Osteoblast (primary cell): ENCODE measurements at regions not wholly inside any gene's neighbourhood (a gene's known extent, or its start where the extent isn't known, plus 50 kb on each side); places are given as distances from the start of the nearest gene placed in this dataset.

Source experiments
- DNase-seq: peaks from one replicate; pipeline ENCODE4 v3.0.0; 2011; ENCODE audit warnings: low spot score, mixed read lengths; ENCODE audit not compliant: insufficient read length; ENCODE audit errors: missing footprints
- H2AFZ ChIP-seq: 2 replicates; pipeline ENCODE4 v1.6.0; 2011; ENCODE audit warnings: mild to moderate bottlenecking, low read length
- H3K27ac ChIP-seq: 2 replicates; pipeline ENCODE4 v1.5.1; 2011; ENCODE audit warnings: mild to moderate bottlenecking, low read depth, low read length, moderate library complexity
- H3K27me3 ChIP-seq: 2 replicates; pipeline ENCODE4 v1.6.0; 2012; ENCODE audit warnings: mild to moderate bottlenecking, control low read depth, inconsistent platforms, low read length, moderate library complexity; ENCODE audit not compliant: insufficient read depth
- H3K36me3 ChIP-seq: 2 replicates; pipeline ENCODE4 v1.5.1; 2011; ENCODE audit warnings: mild to moderate bottlenecking, low read length, control low read depth, moderate library complexity; ENCODE audit not compliant: insufficient read depth
- H3K4me1 ChIP-seq: 2 replicates; pipeline ENCODE4 v1.5.1; 2011; ENCODE audit warnings: mild to moderate bottlenecking, low read length, control low read depth, moderate library complexity; ENCODE audit not compliant: insufficient read depth
- H3K4me2 ChIP-seq: 2 replicates; pipeline ENCODE4 v1.6.0; 2011; ENCODE audit warnings: mild to moderate bottlenecking, low read length; ENCODE audit not compliant: insufficient read depth
- H3K4me3 ChIP-seq: fragments of 200-600 bp; sonication (generic); 3 replicates; pipeline ENCODE4 v1.5.1; 2012; ENCODE audit warnings: mild to moderate bottlenecking, low read length, inconsistent platforms; ENCODE audit not compliant: insufficient read depth
- H3K79me2 ChIP-seq: 2 replicates; pipeline ENCODE4 v1.6.0; 2012; ENCODE audit warnings: mild to moderate bottlenecking, low read length, control low read depth, inconsistent platforms; ENCODE audit not compliant: insufficient read depth
- H3K9me3 ChIP-seq: 2 replicates; pipeline ENCODE4 v1.5.1; 2011; ENCODE audit warnings: low read depth, low read length, control low read depth
- H4K20me1 ChIP-seq: 2 replicates; pipeline ENCODE4 v1.6.0; 2012; ENCODE audit warnings: mild to moderate bottlenecking, low read length, control low read depth; ENCODE audit not compliant: insufficient read depth
- TF ChIP-seq, protein P1 (sequence below): IDR thresholded peaks from 2 replicates; pipeline ENCODE4 v1.5.1; 2011; ENCODE audit warnings: mild to moderate bottlenecking, low read depth, low read length, moderate library complexity; ENCODE audit errors: extremely low read depth

DNA sequence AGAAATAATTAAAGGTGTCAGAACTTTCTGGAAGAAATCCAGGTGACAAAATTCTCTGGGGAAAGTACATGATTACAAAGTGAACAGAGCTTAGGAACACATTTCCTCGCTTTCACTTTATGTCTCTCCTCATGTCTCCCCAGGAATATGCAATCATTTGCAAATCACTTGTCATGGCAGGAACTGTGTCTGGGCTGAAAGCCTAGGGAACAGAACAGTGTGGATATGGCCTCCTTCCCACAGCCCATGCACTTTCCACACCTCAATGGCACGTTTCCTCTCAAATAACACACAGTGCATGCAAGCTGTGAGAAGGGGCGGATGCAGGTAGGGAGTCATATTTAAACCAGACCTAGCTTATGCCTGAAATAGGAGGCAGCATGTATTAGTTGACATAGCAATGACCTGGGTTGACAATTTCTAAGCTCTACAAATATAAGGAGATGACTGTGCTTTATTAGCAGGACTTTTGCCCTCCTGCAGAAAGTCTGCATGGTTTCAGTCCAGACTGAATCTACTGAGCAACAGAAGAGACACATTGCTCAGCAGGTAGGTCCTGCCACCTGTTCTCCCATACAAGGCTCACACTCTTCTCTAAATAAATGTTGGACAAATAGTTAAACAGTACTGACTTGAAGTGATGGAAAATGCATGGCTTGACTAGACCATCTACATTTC, 236.0 kb upstream of the ELAC2 start:
- Histone ChIP-seq H3K4me3 (no peak overlapping the region), H3K4me2 (no peak overlapping the region), H3K27ac (no peak overlapping the region), H3K36me3 (no peaks in the 10 kb centered on the region), H2AFZ (no peak overlapping the region), H3K4me1 (no peaks in the 10 kb centered on the region), H3K79me2 (no peaks in the 10 kb centered on the region), H3K9me3 (no peaks in the 10 kb centered on the region), H3K27me3 (no peaks in the 10 kb centered on the region), H4K20me1 (no peaks in the 10 kb centered on the region)
- no peak for DNase-seq
- TF ChIP-seq, protein P1, sequence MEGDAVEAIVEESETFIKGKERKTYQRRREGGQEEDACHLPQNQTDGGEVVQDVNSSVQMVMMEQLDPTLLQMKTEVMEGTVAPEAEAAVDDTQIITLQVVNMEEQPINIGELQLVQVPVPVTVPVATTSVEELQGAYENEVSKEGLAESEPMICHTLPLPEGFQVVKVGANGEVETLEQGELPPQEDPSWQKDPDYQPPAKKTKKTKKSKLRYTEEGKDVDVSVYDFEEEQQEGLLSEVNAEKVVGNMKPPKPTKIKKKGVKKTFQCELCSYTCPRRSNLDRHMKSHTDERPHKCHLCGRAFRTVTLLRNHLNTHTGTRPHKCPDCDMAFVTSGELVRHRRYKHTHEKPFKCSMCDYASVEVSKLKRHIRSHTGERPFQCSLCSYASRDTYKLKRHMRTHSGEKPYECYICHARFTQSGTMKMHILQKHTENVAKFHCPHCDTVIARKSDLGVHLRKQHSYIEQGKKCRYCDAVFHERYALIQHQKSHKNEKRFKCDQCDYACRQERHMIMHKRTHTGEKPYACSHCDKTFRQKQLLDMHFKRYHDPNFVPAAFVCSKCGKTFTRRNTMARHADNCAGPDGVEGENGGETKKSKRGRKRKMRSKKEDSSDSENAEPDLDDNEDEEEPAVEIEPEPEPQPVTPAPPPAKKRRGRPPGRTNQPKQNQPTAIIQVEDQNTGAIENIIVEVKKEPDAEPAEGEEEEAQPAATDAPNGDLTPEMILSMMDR, result no peak

DNA sequence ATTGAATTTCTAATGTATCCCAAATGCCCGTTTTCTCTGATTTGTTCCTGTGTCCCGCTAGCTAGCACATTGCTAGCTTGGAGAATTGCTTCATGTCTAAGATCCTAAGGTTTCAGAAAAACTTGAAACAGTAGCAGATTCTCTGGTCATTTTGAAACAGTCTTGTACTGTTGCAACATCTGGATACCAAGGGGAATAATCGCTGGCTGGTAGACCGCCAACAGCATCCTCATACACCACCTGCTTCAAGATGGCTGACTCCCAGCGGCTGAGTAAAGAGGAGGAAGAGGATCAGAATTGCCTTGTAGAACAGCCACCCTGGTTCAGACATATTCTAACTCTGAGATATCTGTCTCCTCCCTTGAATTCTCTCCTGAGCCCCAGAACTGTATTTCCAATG, 226.7 kb upstream of the ELAC2 start:
- Histone ChIP-seq H3K4me3 (no peak overlapping the region), H3K27ac (no peak overlapping the region), H2AFZ (no peak overlapping the region), H3K27me3 (no peaks in the 10 kb centered on the region), H3K4me1 (no peaks in the 10 kb centered on the region), H3K4me2 (no peak overlapping the region), H3K36me3 (no peaks in the 10 kb centered on the region), H4K20me1 (no peaks in the 10 kb centered on the region), H3K79me2 (no peaks in the 10 kb centered on the region), H3K9me3 (no peaks in the 10 kb centered on the region)
- DNase-seq, result no peak
- TF ChIP-seq, protein P1, result no peak

DNA sequence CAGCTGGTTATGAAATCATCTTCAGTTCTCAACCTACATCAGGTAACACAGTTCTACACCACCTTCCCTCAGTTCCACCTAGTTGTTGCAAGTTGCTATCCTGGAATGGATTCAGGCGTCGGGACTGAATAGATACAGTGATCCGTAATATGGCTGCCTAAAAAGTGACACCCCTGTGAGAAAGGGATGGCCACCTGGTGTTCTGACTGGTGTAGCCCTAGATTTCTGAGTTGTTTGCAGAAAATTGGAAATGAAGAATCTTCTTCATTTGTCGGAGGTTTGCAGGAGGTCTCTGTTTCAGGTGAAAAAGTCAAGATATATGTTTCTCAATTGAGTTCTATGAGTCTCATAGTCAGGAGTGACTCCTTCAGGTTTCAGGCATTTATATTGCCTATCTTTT, 225.8 kb upstream of the ELAC2 start:
- H3K4me1 ChIP-seq, result no peaks in the 10 kb centered on the region
- DNase-seq, result no peak

DNA sequence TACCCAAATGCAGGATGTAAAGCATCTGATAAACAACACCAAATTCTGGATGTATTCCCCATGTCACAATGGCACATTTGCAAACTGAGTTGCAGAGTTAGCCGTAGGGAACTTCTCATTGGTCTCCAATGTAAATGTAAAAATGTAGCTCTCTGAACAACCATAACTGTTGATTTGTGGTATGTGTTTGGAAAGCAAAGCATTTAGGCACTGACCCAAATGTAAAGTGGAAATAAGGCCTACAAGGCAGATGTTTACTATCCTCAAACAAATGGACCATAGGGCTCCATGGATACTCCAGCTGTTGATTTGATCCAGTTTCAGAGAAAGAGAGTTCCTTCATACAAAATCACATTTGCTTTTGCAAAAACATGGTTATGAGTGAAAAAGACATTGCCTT, 223.0 kb upstream of the ELAC2 start:
- H3K4me2 ChIP-seq, result no peak overlapping the region
- H3K27me3 ChIP-seq, result peaks cover 2% of the 10 kb centered on the region
- H3K4me1 ChIP-seq, result no peaks in the 10 kb centered on the region
- TF ChIP-seq, protein P1, result no peak
- no peak overlapping the region for H2AFZ ChIP-seq
- no peak overlapping the region for H3K27ac ChIP-seq
- H3K36me3 ChIP-seq, result no peaks in the 10 kb centered on the region
- no peaks in the 10 kb centered on the region for H3K9me3 ChIP-seq
- no peak for DNase-seq
- H3K4me3 ChIP-seq, result no peak overlapping the region
- H3K79me2 ChIP-seq, result no peaks in the 10 kb centered on the region
- no peaks in the 10 kb centered on the region for H4K20me1 ChIP-seq

More for the DNA sequence above, 225.8 kb upstream of the ELAC2 start:
- no peak overlapping the region for H3K4me3 ChIP-seq
- H4K20me1 ChIP-seq, result no peaks in the 10 kb centered on the region
- no peaks in the 10 kb centered on the region for H3K79me2 ChIP-seq
- no peak overlapping the region for H2AFZ ChIP-seq
- H3K9me3 ChIP-seq, result no peaks in the 10 kb centered on the region
- H3K27ac ChIP-seq, result no peak overlapping the region
- TF ChIP-seq, protein P1, result no peak
- H3K27me3 ChIP-seq, result peaks cover 2% of the 10 kb centered on the region
- H3K36me3 ChIP-seq, result no peaks in the 10 kb centered on the region
- H3K4me2 ChIP-seq, result no peak overlapping the region
